ENCODE measurements at regions not wholly inside any gene's neighbourhood (a gene's known extent, or its start where the extent isn't known, plus 50 kb on each side); places are given as distances from the start of the nearest gene placed in this dataset.

- TF ChIP-seq HNF4A (conservative IDR thresholded peaks at IDR 0.05) = no peak
- TF ChIP-seq ZBTB33 (IDR thresholded peaks at IDR 0.05) = no peak
- TF ChIP-seq GABPA (IDR thresholded peaks at IDR 0.05 in 1 of 2, conservative IDR thresholded peaks at IDR 0.05 in 1 of 2) = no peak
- TF ChIP-seq EGR1 (IDR thresholded peaks at IDR 0.05; ENCODE audit: low read depth in 2 of 2) = no peak
- no peak for TF ChIP-seq NR2F2 (IDR thresholded peaks at IDR 0.05)
- TF ChIP-seq RAD21 (IDR thresholded peaks at IDR 0.05) = no peak
- no peak for TF ChIP-seq RXRA (IDR thresholded peaks at IDR 0.05)
- TF ChIP-seq YY1 (IDR thresholded peaks at IDR 0.05) = no peak
- TF ChIP-seq REST (IDR thresholded peaks at IDR 0.05) = no peak
- no peak for TF ChIP-seq HNF4G (IDR thresholded peaks at IDR 0.05)
- no peak for TF ChIP-seq SP1 (IDR thresholded peaks at IDR 0.05)
- TF ChIP-seq ATF3 (IDR thresholded peaks at IDR 0.05) = no peak
- Histone ChIP-seq H3K4me3 (ENCODE audit: low read depth in 1 of 3, low read length in 3 of 3) (no peak overlapping the region), H3K27ac (ENCODE audit: low read depth in 1 of 2, low read length in 2 of 2) (no peak overlapping the region), H3K4me1 (ENCODE audit: control insufficient read depth in 4 of 4, insufficient read depth in 4 of 4, low read length in 3 of 4) (no peaks in the 10 kb centered on the region), H3K27me3 (ENCODE audit: control insufficient read depth in 4 of 4, insufficient read depth in 4 of 4, low read length in 3 of 4) (peaks cover 0 to 4% (median 0%) of the 10 kb centered on the region in 4 donors), H3K36me3 (ENCODE audit: control insufficient read depth in 4 of 4, insufficient read depth in 3 of 4, low read depth in 1 of 4, low read length in 3 of 4) (no peaks in the 10 kb centered on the region), H3K9ac (ENCODE audit: low read depth in 1 of 2, low read length in 2 of 2) (no peak overlapping the region), H3K9me3 (ENCODE audit: control insufficient read depth in 4 of 4, low read length in 3 of 4) (no peaks in the 10 kb centered on the region)
- DNase-seq (ENCODE audit: low spot score) = peak; percentile 24
- WGBS = 80% methylated on average over 9 of the region's 9 CpGs
Observed at GRCh38 chr19:31503211-31503610, 154.0 kb upstream of the TSHZ3 start.

GRCh38 chr19:31504221-31504620, 155.0 kb upstream of the TSHZ3 start:
- no peaks in the 10 kb centered on the region for H3K4me1 ChIP-seq (ENCODE audit: control insufficient read depth in 4 of 4, insufficient read depth in 4 of 4, low read length in 3 of 4)
- peak; percentile 24 for DNase-seq (ENCODE audit: low spot score)
- 62% methylated on average over 2 of the region's 2 CpGs for WGBS
- H3K36me3 ChIP-seq (ENCODE audit: control insufficient read depth in 4 of 4, insufficient read depth in 3 of 4, low read depth in 1 of 4, low read length in 3 of 4) = no peaks in the 10 kb centered on the region
- no peaks in the 10 kb centered on the region for H3K27me3 ChIP-seq (ENCODE audit: control insufficient read depth in 4 of 4, insufficient read depth in 4 of 4, low read length in 3 of 4)
- no peak overlapping the region for H3K27ac ChIP-seq (ENCODE audit: low read depth in 1 of 2, low read length in 2 of 2)
- no peak overlapping the region for H3K4me3 ChIP-seq (ENCODE audit: low read depth in 1 of 3, low read length in 3 of 3)
- H3K9me3 ChIP-seq (ENCODE audit: control insufficient read depth in 4 of 4, low read length in 3 of 4) = no peaks in the 10 kb centered on the region
- H3K9ac ChIP-seq (ENCODE audit: low read depth in 1 of 2, low read length in 2 of 2) = no peak overlapping the region
- TF ChIP-seq HNF4A (conservative IDR thresholded peaks at IDR 0.05) = no peak
- no peak for TF ChIP-seq YY1 (IDR thresholded peaks at IDR 0.05)
- no peak for TF ChIP-seq NR2F2 (IDR thresholded peaks at IDR 0.05)
- no peak for TF ChIP-seq HNF4G (IDR thresholded peaks at IDR 0.05)
- TF ChIP-seq CTCF (IDR thresholded peaks at IDR 0.05; ENCODE audit: low read depth, low read length, missing input control) = no peak
